HT-29 (cell line): ENCODE measurements at regions not wholly inside any gene's neighbourhood (a gene's known extent, or its start where the extent isn't known, plus 50 kb on each side); places are given as distances from the start of the nearest gene placed in this dataset.
A peak's percentile ranks its signal among the peaks of the same experiment; 100 is the strongest.

Experiments used
- DNase-seq: peaks from one replicate; pipeline ENCODE4 v3.0.0-alpha.2; 2015; ENCODE audit warnings: low spot score

- DNase-seq, result no peak
These were observed 1303.0 kb downstream of the EFNB2 start for GRCh38 chr13:105232439-105232838.

GRCh38 chr13:105232006-105232405, 1303.5 kb downstream of the EFNB2 start:
- no peak for DNase-seq

GRCh38 chr13:105231579-105231978, 1303.9 kb downstream of the EFNB2 start:
- no peak for DNase-seq

GRCh38 chr13:105220881-105221280, 1314.6 kb downstream of the EFNB2 start:
- DNase-seq, result no peak

- no peak for DNase-seq
These were observed 1315.4 kb downstream of the EFNB2 start for GRCh38 chr13:105220063-105220462.

GRCh38 chr13:105219651-105220050, 1315.8 kb downstream of the EFNB2 start:
- DNase-seq, result no peak

GRCh38 chr13:105213512-105213911, 1322.0 kb downstream of the EFNB2 start:
- no peak for DNase-seq

- DNase-seq, result no peak
These were observed 1327.7 kb downstream of the EFNB2 start for GRCh38 chr13:105207572-105208293.

- DNase-seq, result peak; percentile 67
These were observed 1333.1 kb downstream of the EFNB2 start for GRCh38 chr13:105202354-105202753.

- no peak for DNase-seq
These were observed 1334.1 kb downstream of the EFNB2 start for GRCh38 chr13:105201351-105201750.

GRCh38 chr13:105200181-105200580, 1335.3 kb downstream of the EFNB2 start:
- no peak for DNase-seq

GRCh38 chr13:105196052-105196451, 1339.4 kb downstream of the EFNB2 start:
- DNase-seq, result peak; percentile 36

GRCh38 chr13:105193026-105193425, 1342.4 kb downstream of the EFNB2 start:
- DNase-seq, result no peak

GRCh38 chr13:105184201-105184600, 1351.3 kb downstream of the EFNB2 start:
- no peak for DNase-seq

- no peak for DNase-seq
These were observed 1358.1 kb downstream of the EFNB2 start for GRCh38 chr13:105177265-105177900.

- DNase-seq, result peak; percentile 36
These were observed 1365.0 kb downstream of the EFNB2 start for GRCh38 chr13:105170438-105170837.

- no peak for DNase-seq
These were observed 1367.2 kb downstream of the EFNB2 start for GRCh38 chr13:105168295-105168694.

- DNase-seq, result no peak
These were observed 1368.1 kb downstream of the EFNB2 start for GRCh38 chr13:105167385-105167784.

GRCh38 chr13:105165449-105166125, 1369.9 kb downstream of the EFNB2 start:
- DNase-seq, result no peak

GRCh38 chr13:105159841-105160240, 1375.6 kb downstream of the EFNB2 start:
- DNase-seq, result no peak

- DNase-seq, result no peak
These were observed 1381.9 kb downstream of the EFNB2 start for GRCh38 chr13:105153611-105154010.

- no peak for DNase-seq
These were observed 1383.8 kb downstream of the EFNB2 start for GRCh38 chr13:105151639-105152038.

- DNase-seq, result no peak
These were observed 1388.0 kb downstream of the EFNB2 start for GRCh38 chr13:105147461-105147860.
